Hematopoietic multipotent progenitor cell treated with erythropoietin and hydrocortisone succinate and interleukin-3 and kit ligand, for 4 days (in vitro differentiated cells): ENCODE measurements at regions not wholly inside any gene's neighbourhood (a gene's known extent, or its start where the extent isn't known, plus 50 kb on each side); places are given as distances from the start of the nearest gene placed in this dataset.

Experiments used
- DNase-seq: peaks from one replicate; pipeline ENCODE4 v3.0.0-alpha.2; 2015

DNA sequence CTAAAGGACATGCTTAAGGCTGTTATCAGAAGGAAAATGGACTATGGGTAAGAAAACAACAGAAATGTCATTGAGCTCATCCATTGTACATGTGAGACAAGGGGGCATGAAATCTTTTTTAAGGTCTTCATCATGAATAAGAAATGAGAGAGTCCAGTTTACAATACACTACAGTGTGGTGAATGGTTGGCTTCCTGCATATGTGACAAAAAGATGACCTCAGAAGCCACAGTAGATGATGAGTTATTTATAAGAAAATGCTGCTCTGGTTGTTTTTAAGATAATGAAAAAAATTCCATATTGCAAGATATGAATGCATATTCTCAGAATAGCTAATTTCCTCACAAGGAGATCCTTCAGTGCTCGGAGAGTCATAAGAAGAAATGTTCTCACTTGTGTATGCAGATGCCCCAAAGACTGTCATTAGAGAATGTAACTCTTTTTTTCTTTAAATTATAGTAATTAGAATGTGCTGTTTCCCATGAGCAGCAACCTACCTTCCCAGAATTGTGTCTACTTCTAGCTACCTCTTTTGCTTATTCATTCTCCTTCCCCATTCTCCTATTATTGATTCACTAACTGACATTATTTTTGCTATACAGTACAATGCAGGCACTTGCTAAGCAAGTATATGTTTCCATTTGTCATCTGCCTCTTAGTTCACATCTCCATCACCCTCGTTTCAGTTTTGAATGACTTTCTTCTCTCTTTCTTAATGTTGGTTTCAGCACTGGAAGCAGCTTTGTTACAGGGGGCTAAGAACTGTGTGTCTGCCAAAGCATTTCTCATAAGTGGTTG lies 152.0 kb upstream of the PEX5L start:
- DNase-seq: no peak

DNA sequence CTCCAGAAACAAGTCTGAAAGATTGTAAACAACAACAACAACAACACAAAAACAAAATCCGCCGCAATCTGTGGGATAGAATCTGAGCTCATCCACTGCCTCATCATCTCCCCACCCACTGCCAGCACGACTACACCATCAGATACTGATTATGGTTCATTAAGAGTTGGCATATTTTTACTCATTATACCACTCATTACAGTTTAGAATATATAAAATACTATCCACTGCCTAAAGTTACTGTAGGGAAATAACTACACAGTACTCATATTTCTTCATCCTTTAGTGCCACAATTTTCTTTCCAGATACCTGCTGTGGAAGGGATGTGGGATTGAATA lies 152.5 kb upstream of the PEX5L start:
- no peak for DNase-seq

DNA sequence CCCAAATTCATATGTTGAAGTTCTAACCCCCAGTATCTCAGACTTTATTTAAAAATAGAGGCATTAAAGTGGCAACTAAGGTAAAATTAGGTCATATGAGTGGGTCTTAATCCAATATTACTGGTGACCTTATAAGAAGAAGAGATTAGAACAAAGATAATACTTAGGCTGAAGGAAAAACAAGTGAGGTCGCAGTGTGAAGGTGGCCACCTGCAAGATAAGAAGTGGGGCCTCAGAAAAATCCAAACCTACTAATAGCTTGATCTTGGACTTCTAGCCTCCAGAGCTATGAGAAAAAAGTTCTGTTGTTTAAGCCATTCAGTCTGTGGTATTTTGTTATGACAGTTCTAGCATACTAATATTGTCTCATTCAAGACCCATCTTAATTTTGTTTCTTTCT lies 159.9 kb upstream of the PEX5L start:
- DNase-seq: no peak

DNA sequence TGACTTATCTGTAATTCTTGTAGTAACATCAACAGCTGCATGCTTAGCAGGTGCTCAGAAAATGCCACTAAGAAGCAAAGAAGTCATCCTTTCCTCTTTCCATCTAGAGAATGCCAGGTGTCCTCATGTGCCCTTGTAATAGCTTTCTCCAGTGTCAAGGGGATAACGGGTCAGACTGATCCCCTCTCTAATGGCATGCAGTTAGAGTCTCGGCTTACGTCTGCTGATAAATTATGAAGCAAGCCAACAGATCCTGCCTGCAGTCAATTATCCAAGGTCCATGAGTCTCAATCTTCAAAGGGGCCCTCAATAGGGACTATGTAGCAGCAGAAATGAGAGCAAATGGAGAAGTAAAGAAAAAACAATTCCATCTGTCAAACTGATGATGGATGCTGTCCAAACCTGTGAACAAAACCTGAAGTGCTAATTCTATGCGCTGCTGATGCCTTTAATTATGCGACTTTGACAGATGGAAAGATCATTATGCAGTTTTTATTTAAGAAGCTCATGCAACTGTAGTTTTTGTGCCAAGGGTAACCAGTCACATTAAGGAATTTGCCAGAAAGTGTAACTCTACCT lies 162.8 kb upstream of the PEX5L start:
- DNase-seq: no peak

DNA sequence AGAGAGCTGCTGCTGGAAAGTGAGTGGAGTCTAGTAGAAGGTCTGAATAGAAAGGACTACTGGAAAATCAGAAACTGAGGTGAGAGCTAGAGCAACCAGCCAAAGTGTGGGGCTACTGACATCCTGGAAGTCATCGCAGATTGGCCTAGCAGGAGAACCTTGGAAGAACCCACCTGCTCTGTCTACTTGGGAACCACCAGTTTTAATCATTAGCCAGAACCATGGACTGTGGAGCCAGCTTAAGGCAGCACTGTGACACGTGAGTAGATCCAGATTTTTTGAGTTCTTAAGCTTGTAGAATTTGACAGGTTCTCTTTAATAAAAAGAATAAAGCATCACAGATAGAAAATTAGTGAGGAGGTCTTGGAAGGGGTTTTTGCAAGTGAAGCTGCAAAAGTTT lies 179.1 kb upstream of the PEX5L start:
- no peak for DNase-seq

DNA sequence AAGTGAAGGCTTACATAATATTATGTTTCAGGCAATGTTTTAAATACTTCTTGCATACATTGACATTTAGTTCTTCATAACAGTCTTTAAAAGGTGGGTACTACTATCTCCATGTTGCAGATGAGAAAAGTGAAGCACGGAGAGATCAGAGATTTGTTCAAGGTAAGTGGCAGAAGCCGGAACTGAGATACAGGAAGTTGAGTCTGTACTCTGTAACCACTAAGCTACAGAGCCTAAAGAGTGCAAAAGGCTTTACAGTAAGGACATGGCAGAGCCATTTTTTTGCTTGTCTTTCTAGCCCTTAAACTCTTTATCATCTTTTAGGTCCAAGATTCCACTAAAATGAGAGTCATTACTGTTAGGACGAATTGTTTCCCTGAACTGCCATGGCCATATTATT lies 186.5 kb upstream of the PEX5L start:
- no peak for DNase-seq

DNA sequence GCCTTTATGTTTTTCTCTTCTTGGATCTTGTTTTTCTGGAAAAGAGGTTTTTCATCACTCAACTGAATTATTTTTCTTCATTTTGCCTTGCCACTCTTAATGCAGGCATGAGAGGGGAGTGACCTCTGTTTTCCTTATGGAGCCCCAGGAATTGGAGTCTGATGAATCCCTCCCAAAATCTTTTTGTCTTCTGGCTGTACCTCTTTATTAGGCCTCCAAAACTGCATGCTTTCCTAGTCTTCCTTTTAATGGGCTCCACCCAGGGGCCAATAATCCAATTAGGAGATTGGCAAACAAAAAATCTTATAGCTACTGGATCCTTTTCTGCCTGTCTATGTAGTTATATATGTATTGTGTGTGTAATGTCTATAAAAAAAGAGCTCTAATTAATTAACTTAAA lies 192.4 kb upstream of the PEX5L start:
- no peak for DNase-seq

DNA sequence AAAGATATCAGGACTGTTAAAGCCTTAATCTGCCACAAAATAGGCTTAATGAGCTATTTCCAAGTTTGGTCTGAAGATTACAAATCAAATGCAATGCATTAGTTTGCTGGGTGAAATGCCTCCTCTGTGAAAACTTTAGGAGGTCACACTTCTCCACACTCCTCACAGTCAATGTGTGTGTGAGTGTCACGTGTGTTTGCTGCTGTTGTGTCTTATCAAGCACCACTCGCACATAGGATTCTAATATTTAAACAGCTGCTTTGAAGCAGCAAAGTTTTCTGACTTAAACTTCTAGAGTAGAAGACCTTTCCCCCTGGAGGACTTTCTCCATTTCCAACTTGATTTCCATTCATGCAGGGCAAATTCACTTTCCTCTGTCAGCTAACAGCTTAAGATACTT lies 203.2 kb upstream of the PEX5L start:
- DNase-seq: no peak

DNA sequence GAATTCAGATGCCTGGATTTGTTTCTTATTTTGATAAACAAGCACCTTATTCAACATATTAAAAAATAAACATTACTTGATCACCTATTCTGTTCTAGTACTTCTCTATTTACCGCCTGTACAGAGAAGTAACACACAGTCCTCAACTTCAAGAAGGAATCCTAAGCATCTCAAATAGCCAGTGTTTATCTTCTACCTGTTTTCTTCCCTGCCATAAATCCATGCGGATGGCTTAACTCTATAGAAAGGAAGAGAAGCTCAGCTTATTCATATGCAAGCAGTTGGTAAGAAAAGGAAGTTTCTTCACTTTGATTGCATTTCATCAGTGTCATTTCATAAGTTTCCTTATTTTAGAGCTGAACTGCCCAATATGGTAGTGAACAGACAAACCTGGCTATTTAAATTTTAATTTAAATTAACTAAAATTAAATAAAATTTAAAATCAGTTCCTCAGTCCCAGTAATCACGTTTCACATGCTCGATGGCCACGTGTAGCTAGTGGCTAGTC lies 210.0 kb upstream of the PEX5L start:
- DNase-seq: peak; percentile 4

DNA sequence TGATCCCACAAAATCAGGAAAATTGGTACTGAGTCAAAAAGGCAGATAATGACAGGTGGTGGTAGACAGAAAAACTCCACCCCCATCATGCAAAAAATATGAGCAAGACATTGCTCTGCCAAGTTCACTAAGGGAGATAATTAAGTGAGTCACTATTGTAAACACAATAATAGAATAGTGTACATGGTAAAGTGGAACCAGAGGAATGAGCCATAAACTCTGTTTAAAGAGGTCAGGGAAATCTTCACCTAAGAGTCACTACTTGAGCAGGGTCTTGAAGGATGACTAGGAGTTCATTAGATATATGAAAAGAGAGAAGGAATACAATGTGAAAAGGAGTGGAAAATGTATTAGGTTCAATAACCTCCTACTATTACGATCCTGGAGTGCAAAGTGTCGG lies 213.4 kb upstream of the PEX5L start:
- DNase-seq: no peak

DNA sequence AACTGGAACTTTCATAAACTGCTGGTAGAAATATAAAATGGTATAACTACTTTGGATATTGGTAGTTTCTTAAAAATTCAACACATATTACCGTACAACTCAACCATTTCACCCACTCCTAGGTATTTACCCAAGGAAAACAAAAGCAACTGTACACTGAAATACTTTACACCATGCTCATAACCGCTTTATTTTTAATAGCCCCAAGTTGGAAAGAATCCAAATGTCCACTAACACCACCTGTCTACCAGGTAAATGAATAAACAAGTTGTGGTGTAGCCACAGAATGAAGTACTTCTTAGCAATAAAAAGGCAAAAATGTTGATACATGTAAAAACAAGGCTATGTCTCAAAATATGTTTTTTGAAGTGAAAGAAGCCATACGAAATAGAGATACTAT lies 215.9 kb upstream of the PEX5L start:
- DNase-seq: no peak

DNA sequence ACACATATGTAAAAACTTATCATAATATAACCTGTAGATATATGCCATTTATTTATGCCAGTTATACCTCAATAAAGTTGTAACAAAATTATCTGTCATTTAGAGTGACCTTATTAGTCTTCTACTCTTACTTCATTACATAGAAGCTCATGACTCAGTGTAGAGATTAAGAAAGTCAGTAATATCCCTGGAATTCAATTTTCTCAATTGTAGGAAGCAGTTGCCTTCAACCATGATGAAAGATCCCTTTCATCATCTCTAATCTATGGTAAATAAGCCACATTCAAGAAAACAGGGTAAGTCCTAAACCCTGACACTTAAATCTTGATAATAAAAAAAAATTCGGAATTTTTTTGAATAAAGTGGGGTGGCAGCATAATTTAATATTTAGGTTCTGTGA lies 216.5 kb upstream of the PEX5L start:
- DNase-seq: no peak

DNA sequence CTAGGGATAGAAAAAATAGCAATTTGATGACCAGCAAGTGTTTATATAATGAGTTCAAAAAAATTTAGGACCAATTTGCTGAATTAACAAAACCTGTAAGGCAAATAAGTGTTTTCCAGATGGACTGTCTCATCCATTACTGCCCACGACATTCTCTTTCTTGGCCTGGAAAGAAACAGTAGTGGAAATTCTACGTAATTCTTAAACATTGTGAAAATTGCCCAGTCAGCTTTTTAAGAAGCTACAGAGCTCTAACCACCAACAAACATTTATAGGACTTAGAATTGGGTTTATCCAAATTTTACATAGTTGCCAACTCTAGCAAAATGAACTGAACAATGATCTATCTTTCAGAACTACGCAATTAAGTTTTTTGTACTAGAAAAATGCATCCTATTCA lies 227.7 kb upstream of the PEX5L start:
- no peak for DNase-seq

DNA sequence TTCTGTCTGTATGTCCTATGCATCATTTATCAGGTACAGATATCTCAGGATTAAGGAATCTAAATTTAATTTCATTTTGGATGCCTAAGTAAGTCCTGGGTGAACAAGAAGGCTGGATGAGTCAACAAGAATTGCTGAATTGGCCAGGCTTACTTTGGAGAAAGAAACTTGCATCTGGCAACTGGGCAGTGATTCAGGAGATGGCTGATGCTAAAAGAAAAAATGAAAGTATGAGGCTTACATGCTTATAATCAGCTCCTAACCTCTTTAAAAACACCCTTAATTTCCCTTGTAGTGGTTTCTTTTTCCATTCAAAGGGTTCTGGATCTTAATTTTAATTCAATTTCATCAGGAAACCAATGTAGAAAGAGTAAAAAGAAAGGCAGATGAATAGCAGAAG lies 228.8 kb upstream of the PEX5L start:
- DNase-seq: no peak

DNA sequence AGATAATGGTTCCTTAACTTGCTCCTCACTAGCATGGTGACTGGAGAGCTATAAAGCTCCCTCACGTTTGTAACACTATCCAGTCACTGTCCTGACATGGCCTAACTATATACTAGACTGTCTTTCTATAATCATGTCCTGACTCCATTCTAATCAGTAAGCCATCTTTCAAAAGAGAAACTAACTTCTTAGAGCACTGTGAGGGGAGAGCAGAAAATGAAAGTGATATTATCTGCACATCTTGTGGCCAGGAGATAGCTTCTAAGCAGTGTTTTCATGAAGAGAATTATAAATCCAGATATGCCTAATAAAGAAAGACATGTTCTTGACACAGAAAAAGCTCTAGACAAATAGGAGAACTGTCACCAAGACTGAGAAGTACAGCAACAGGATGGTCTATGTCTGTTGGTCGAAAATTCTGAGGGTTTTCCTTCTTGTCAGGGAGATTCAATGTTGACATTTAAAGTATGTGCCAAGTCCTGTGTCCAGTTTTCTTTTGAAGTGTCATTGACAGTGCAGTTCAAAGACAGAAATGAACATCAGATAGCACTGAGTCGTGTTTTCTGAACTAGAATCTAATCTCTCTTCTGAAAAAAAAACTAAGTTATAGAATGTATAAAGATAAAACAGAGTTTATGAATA lies 230.6 kb upstream of the PEX5L start:
- DNase-seq: no peak

DNA sequence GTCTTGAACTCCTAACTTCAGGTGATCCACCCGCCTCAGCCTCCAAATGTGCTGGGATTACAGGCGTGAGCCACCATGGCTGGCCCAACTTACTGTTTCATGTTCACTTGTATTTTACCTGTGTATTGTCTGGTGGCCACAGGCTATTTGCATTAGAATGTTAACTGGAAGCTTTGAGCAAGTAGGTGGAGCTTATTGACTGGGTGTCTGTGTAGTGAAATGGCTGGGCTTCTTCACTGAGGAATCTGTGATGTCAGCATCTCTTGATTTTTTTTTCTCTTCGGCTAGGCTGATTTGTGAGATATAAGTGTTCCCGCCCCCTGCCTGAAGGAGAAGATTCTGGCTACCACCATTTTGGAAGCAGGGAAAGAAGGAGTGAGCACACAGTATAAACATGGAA lies 237.8 kb upstream of the PEX5L start:
- no peak for DNase-seq

DNA sequence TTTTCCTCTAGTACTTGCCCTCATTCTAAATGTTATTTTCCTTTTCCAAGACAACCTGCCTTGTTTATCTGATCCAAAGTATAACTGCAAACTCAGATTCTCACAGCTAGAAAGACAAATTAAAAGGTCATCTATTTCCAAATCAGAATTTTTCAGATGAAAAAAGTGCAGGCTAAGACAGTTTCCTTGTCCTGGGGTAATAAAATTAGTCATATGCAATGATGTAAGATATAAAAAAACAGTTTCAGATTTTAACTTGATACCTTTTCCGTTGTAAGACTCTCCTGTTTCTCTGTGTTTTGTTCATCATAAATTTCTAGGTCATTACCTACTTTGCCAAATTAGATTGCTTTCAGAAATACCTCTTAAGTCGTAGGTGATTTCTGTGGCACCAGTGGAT lies 238.4 kb upstream of the PEX5L start:
- DNase-seq: no peak

DNA sequence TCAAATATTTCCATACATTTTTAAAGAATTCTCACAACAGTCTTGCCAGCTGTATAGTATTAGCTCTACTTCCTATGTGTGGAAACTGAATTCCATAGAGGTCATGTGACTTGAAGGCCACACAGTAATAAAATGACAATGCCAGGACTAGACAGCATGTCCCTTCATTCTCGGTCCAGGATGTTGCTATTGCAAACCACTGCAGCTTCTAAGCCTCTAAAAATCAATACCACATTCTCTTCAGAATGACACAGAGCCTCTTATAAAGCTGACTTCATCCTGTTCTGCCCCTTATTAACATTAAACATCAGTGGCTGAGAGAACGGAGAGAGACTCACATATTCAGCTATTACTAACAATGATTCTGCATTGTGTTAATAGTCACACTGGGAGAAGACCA lies 240.3 kb upstream of the PEX5L start:
- DNase-seq: no peak

DNA sequence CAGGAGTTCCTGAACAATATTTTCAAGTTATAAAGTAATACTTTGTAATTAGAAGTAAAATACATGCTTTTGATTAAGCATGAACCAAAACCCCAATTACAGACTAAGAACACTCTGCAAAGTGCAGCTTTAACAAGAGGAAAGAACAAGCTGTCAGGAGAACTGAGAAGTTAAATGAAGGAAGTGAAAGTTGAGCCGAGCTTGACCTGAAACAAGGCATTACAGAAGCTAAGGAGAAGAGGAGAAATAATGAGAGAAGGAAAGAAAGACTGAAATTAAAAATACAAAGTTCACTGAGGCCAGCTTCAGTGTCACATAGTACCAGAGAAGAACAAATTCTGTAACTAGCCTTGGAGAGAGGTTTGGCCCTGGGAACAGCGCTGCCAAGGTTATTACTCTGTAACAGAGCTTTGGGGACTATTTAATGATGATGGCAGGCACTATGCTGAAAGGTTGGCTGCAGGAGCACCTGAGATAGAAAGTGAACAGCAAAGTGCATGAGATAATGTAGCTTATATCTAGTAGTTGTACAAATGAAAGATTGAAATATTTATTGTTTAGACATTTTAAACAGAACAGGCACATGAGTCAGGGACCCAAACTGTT lies 241.9 kb upstream of the PEX5L start:
- DNase-seq: no peak

DNA sequence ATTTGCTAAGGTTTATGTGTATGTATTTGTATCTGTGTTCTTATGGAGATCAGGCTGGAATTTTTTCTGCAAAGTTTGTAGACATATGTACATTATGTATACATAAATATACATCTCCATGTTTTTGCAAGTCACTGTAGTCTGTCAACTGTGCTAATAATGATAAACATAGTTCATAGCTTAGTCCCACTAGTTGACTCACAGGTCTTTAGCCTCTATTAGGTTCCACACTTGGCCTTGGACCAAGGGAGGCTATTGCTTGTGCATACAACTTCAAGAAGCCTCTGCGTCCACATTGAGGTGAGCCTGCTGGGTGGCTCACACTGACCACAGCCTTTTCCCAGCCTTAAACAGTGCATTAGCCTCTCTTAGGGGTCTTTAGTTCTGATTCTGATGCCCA lies 243.8 kb upstream of the PEX5L start:
- DNase-seq: no peak

DNA sequence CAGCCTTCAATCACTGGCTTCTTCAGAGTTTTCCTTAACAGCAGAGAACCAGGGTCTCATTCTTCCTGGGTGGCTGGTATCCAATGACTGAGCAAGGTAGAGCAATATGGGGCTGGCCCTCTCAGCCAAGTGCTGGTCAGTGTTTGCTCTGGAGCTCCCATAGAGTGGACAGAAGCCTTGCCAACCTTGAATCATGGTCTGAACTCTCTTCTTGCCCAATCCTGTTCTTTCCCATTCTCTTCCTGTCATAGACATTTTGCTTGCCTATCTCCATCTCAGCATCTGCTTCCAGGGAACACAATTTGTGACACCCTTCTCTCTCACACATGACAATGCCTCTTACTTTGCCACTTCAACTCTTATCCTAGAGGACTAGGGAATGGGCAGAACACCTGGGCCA lies 245.6 kb upstream of the PEX5L start:
- no peak for DNase-seq

DNA sequence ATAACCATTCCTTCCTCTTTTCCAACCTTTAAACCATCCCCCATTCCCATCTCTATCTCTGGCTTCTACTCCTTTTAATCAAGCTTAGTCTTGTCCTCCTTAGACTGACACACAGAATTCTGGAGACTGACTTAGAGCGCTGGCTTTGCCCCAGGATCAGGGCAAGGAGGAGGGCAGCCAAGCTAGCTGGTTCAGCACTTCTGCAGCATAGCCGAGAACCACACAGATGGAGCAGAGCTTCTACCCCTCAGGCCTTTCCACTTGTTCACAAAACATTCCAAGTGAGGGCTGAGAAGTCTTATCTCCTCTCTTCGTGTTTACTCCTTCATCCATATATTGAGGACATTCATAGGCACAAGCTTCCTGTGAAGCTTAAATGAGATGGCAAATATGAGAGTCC lies 246.5 kb upstream of the PEX5L start:
- no peak for DNase-seq

DNA sequence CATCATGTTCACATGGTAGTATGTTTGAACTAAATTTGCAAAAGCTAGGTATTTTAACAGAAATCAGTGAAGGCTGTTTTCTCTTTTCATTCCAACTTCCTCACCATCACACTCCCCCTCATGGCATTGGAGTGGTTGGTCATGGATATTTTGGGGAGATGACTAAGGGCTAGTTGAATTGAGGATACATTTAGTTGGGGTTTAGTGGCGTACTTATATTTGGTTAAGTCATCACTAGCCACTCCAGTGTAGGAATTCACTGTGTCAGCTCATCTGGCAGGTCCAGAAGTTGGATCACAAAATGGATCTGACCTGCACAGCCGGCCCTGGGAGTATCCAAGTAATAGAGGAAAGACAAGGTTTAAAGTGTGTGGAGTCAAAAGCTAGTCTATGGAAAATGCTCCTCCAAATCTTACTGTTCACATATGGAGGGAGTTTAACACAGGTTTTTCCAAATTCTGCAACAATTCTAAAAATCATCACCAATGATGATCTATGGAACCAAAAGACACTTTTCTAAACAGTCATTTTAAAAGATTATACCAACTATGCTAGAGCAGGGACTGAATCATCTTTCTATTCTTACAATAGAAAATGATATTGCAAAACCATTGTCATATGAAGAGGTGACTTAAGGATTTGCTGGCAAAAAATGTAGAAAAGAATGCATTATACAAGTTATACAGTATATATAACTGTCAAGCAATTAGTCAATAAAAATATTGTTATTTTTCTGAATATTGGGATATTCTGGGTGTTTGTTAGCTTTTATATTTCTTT lies 247.8 kb upstream of the PEX5L start:
- no peak for DNase-seq
